Large intestine (tissue), 3 donors: ENCODE measurements at regions not wholly inside any gene's neighbourhood (a gene's known extent, or its start where the extent isn't known, plus 50 kb on each side); places are given as distances from the start of the nearest gene placed in this dataset.

ENCODE experiments used
- DNase-seq, 2 donors: peaks; one replicate each; pipeline versions ENCODE4 v3.0.0 to v3.0.0-alpha.2; 2013
- H3K27ac ChIP-seq: one replicate; pipeline ENCODE4 v1.5.1; 2013; ENCODE audit warnings: low read length
- H3K27me3 ChIP-seq: 2 replicates; pipeline ENCODE4 v1.6.1; 2013; ENCODE audit warnings: low read length; ENCODE audit not compliant: control insufficient read depth, insufficient read depth
- H3K36me3 ChIP-seq: 2 replicates; pipeline ENCODE4 v1.6.1; 2013; ENCODE audit warnings: low read length; ENCODE audit not compliant: control insufficient read depth, insufficient read depth
- H3K4me1 ChIP-seq: one replicate; pipeline ENCODE4 v1.6.1; 2013; ENCODE audit warnings: low read length; ENCODE audit not compliant: control insufficient read depth, insufficient read depth
- H3K4me3 ChIP-seq: one replicate; pipeline ENCODE4 v1.5.1; 2013; ENCODE audit warnings: low read length
- H3K9me3 ChIP-seq: one replicate; pipeline ENCODE4 v1.6.1; 2013; ENCODE audit warnings: mild to moderate bottlenecking, low read depth, low read length, moderate library complexity; ENCODE audit not compliant: control insufficient read depth
- WGBS: methylation state at CpG from one replicate; pipeline ENCODE4 v1.1.5; 2013; ENCODE audit warnings: low lambda C conversion rate; ENCODE audit not compliant: insufficient coverage; 5-methylcytosine and 5-hydroxymethylcytosine counted together

DNA sequence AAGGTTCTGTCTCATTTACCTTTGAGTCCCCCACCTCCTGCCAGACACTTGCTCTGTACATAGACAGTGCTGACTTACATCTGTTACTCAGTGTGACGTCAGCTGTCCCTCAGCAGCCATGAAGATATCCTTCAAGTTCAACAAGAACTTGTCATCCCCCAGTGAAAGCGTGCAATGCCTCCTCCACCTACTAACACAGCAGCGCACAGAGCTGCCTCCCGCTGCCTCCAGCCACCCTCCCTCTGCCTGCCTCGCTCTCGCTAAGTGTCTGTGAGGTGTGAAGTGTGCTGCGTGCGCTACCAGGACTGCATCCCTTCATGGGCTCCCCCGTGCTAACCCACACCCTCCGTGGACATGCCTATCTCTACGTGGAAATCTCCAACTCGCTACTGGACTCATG lies 621.4 kb downstream of the BRD1 start:
- Histone ChIP-seq H3K4me1 (no peaks in the 10 kb centered on the region), H3K4me3 (no peak overlapping the region), H3K36me3 (no peaks in the 10 kb centered on the region), H3K9me3 (no peaks in the 10 kb centered on the region), H3K27me3 (no peaks in the 10 kb centered on the region), H3K27ac (no peak overlapping the region)
- no peak for DNase-seq
- no CpG with 5 or more reads among the region's 12 CpGs for WGBS

DNA sequence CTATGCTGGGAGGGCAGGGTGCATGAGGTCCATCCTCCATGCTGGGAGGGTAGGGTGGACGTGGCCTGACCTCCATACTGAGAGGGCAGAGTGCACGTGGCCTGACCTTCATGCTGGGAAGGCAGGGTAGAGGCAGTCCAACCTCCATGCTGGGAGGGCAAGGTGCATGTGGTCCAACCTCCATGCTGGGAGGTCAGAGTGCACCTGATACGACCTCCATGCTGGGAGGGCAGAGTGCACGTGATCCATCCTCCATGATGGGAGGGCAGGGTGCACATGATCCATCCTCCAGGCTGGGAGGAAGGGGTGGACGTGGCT lies 622.2 kb downstream of the BRD1 start:
- Histone ChIP-seq H3K27me3 (no peaks in the 10 kb centered on the region), H3K36me3 (no peaks in the 10 kb centered on the region), H3K9me3 (no peaks in the 10 kb centered on the region), H3K4me1 (no peaks in the 10 kb centered on the region), H3K4me3 (no peak overlapping the region), H3K27ac (no peak overlapping the region)
- WGBS, result no CpG with 5 or more reads among the region's 5 CpGs
- DNase-seq, result no peak

DNA sequence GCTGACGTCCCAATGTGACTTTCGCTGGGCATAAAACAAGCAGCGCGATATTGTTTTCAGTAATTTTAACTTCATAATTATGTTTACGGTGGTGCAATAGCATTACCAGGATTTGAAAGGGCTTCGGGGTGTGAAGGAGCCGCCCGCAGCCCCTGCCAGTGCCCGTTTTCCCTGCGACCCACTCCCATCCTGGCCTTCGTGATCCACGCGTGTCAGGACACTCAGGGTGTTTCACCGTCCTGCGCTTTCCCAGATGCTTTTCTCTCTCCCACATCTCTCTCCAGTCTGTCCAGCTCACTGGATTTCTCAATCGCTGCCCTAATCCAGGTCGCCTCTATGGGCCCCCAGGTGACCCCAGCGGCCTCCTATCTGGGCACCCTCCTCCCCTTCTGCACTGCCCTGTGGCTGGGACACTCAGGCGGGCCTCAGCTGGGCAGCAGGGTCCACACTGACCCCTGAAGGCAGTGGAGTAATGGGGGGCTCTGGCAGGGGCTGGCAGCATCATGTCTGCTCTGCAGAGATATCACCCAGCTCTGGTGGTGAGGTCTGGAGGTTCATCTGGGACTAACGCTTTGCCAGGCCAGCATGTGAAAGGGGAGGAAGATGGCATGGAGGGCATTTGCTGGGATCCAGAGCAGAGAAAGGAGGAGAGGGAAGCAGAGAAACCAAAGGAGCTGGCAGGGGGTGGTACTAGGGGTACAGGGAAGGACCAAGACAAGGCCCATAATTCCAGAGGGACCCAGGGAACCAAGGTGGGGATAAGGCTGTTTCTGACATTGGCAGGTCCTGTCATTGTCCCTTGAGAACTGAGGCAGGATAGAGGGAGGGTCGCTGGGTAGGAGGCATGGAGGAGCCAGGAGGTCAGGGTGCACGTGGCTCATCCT lies 622.8 kb downstream of the BRD1 start:
- no peak overlapping the region for H3K4me3 ChIP-seq
- no peak for DNase-seq
- H3K27ac ChIP-seq, result no peak overlapping the region
- WGBS, result 100% methylated on average over 1 of the region's 22 CpGs
- no peaks in the 10 kb centered on the region for H3K9me3 ChIP-seq
- no peaks in the 10 kb centered on the region for H3K27me3 ChIP-seq
- no peaks in the 10 kb centered on the region for H3K4me1 ChIP-seq
- H3K36me3 ChIP-seq, result no peaks in the 10 kb centered on the region

DNA sequence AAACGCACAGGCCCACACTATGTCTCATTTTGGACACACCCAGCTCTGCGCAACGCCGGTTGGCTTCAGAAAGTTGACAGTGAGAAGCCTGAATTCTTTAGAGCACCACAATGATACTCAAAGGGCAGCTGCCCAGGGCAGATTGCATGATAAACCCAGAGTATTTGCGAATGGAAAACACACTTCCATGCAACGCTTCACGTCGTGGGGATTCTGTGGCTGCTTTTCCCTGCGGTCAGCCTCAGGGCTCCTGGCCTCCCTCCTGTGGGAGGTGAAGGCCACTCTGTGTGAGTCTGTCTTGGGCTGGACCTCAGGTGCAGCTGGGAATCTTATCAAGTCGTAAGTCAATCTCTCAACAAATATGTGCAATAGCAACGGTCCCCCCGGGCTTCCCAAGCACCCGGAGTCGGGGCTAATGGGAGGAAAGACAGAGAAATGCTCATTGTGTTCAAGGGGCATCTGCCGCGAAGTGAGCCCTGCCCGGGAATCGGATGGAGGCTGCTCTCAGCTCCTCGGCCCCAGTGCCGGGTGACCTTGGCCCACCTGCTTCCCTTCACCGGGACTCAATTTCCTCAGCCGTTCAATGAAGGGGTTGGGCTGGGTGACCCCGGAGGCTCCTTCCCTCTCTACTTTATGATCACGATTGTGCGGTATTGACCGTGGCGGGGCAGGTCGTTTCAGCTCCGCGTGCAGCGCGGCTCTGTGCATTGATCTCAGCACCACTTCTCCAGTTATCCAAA lies 623.6 kb downstream of the BRD1 start:
- no peaks in the 10 kb centered on the region for H3K9me3 ChIP-seq
- no peak overlapping the region for H3K27ac ChIP-seq
- H3K4me1 ChIP-seq, result no peaks in the 10 kb centered on the region
- WGBS, result no CpG with 5 or more reads among the region's 32 CpGs
- DNase-seq, result no peak
- peaks cover 5% of the 10 kb centered on the region for H3K27me3 ChIP-seq
- no peak overlapping the region for H3K4me3 ChIP-seq
- H3K36me3 ChIP-seq, result no peaks in the 10 kb centered on the region

DNA sequence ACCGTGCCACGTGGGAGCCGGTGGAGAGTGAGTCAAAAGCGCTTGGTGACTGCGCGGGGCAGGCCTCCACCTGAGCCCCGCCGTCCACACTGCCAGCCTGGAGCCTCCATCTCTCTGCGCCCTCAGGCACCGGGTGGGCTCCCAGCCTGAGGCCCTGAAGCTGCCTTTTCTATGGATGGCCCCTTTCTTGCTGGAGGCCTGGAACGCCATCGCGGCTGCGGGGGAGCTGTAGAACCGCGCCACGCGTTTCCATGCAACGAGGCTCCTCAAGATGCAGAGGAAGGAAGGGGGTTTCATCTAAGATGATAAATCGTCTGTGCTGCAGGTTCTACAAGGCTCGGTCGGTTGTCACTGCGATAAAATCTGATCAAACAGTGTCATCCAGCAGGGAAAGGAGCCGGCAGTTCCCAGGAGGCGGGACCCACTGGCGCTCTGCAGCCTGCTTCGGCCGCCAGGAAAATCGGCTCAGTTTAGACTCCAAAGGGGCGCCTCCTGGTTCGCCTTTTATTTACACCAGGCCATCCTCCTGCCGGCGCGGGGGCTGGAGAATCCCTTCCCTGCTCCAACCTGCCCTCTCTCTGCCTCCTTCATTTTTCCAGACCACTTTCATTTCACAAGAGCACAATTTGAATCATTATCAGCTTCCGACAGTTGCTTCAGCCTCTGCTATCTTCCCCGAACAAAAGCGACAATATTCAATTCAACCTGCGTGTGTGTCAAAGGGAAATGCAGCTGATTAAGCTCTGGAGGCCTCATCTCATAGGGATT lies 624.4 kb downstream of the BRD1 start:
- no peaks in the 10 kb centered on the region for H3K36me3 ChIP-seq
- H3K27me3 ChIP-seq, result peaks cover 9% of the 10 kb centered on the region
- no peak overlapping the region for H3K27ac ChIP-seq
- DNase-seq, result no peak
- no peaks in the 10 kb centered on the region for H3K4me1 ChIP-seq
- WGBS, result no CpG with 5 or more reads among the region's 38 CpGs
- no peaks in the 10 kb centered on the region for H3K9me3 ChIP-seq
- H3K4me3 ChIP-seq, result no peak overlapping the region

DNA sequence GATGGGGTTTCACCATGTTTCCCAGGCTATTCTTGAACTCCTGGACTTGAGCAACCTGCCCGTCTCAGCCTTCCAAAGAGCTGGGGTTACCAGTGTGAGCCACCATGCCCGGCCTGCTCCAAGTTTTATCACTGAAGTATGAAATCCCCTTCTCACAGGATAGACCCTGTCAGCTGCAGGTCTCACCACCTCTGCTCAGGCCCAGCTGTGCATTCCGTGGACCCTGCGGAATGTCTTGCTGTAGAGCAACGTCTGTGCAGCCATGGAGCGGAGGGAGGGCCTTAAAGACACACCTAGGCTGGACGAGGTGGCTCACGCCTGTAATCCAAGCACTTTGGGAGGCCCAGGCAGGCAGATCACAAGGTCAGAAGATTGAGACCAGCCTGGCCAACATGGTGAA lies 625.4 kb downstream of the BRD1 start:
- no peak for DNase-seq
- Histone ChIP-seq H3K36me3 (no peaks in the 10 kb centered on the region), H3K4me1 (no peaks in the 10 kb centered on the region), H3K27me3 (peaks cover 13% of the 10 kb centered on the region), H3K9me3 (no peaks in the 10 kb centered on the region), H3K27ac (no peak overlapping the region), H3K4me3 (no peak overlapping the region)
- 100% methylated on average over 1 of the region's 8 CpGs for WGBS

DNA sequence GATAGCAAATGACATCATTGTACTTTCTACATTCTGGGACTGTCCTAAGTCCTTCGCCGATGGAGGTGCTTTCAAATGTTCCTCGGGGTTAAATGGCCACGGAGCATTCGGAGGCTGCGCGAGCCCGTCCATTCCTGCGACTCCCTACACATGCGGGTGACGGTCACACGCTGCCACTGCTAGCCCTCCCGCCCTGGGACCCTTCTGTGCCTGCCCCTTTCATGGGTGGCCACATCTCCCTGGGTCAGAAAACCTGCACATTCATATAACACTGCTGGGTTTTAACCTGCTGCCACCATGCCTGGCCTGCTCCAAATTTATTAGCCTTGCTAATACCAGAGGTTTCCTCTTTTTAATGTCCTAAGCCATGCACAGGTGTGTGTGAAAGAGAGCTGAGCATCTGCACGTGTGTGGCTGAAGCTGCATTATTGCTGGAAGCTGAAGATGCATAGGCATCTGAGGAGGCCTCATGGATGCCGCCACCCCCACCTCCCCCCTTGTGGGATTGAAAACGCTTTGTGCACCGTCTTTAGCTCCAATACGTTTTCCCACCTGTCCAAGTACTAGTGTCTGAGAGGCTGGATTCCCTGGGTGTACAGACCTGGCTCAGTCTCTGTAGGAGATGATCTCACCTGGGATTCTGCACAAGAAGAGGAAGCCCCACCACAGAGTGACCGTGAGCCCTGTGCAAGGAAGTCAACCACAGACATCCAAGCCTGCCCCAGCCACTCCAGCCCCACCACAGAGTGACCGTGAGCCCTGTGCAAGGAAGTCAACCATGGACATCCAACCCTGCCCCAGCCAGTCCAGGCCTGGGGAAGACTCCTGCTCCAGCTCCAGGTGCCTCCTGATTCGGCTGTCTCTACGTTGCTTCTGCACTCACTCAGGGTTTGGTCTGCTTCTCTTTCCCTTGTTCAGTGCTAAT lies 626.4 kb downstream of the BRD1 start:
- DNase-seq, result no peak
- H3K27me3 ChIP-seq, result peaks cover 13% of the 10 kb centered on the region
- no peaks in the 10 kb centered on the region for H3K36me3 ChIP-seq
- no peaks in the 10 kb centered on the region for H3K9me3 ChIP-seq
- no peak overlapping the region for H3K4me3 ChIP-seq
- no peaks in the 10 kb centered on the region for H3K4me1 ChIP-seq
- WGBS, result no CpG with 5 or more reads among the region's 22 CpGs
- no peak overlapping the region for H3K27ac ChIP-seq

DNA sequence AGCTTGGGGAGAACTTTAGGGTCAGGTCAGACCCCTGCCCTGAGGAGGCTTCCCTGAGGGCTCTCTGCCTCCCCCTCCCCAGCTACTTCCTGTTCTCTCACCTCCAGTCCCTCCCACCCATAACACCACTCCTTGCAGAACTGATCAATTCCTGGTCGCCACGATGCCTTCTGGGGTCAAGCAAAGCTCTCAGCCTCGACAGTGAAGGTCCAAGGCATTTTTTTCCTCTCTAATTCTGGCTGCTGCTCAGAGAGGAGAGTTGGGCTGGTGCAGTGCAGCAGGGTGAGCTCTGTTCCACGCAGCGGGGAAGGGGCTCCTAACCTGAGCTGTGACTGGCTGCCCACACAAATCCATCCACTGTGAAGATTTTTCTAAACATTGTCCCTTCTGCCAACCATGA lies 628.4 kb downstream of the BRD1 start:
- H3K27me3 ChIP-seq, result peaks cover 13% of the 10 kb centered on the region
- no peaks in the 10 kb centered on the region for H3K36me3 ChIP-seq
- no peak overlapping the region for H3K27ac ChIP-seq
- H3K4me3 ChIP-seq, result no peak overlapping the region
- no peaks in the 10 kb centered on the region for H3K9me3 ChIP-seq
- WGBS, result no CpG with 5 or more reads among the region's 5 CpGs
- no peak for DNase-seq
- no peaks in the 10 kb centered on the region for H3K4me1 ChIP-seq

DNA sequence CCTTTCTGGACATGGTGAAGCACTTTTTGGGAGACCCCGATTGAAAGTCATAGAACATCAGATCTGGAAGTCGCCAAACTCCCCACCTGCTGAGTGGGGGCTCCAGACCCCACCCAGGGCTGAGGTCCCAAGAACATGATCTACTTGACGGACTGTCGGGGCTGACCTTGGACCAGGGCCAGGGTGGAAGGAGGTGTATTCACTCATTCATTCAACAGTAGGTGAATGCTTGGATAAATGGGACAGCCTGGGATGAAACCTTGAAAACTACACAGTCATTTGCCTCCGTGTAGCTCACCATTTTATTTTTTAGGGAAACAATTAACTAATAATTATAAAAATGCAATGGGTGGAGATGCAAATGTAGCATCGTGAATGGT lies 629.0 kb downstream of the BRD1 start:
- no peak overlapping the region for H3K27ac ChIP-seq
- H3K36me3 ChIP-seq, result no peaks in the 10 kb centered on the region
- no peak overlapping the region for H3K4me3 ChIP-seq
- WGBS, result no CpG with 5 or more reads among the region's 6 CpGs
- H3K4me1 ChIP-seq, result no peaks in the 10 kb centered on the region
- H3K27me3 ChIP-seq, result peaks cover 13% of the 10 kb centered on the region
- DNase-seq, result no peak
- H3K9me3 ChIP-seq, result no peaks in the 10 kb centered on the region
